Activated naive CD8-positive, alpha-beta T cell treated with anti-CD3 and anti-CD28 coated beads for 36 hours (primary cell): ENCODE measurements at regions not wholly inside any gene's neighbourhood (a gene's known extent, or its start where the extent isn't known, plus 50 kb on each side); places are given as distances from the start of the nearest gene placed in this dataset.
"Not testable (repeated sequence)": the region's sequence is repeated elsewhere in the genome, so short reads cannot be mapped to it uniquely, and the experiment has no call there.

ENCODE experiments used
- DNase-seq: peaks from one replicate; pipeline ENCODE4 v3.0.0; 2021
- H3K27ac Mint-ChIP-seq: one replicate; pipeline ENCODE4 v1.8.0; 2022; ENCODE audit warnings: mild to moderate bottlenecking, moderate library complexity, mixed read lengths
- H3K27me3 Mint-ChIP-seq: one replicate; pipeline ENCODE4 v1.8.0; 2022; ENCODE audit warnings: mild to moderate bottlenecking, mixed read lengths
- H3K36me3 Mint-ChIP-seq: one replicate; pipeline ENCODE4 v1.8.0; 2021; ENCODE audit warnings: mild to moderate bottlenecking, mixed read lengths
- H3K4me1 Mint-ChIP-seq: one replicate; pipeline ENCODE4 v1.8.0; 2021; ENCODE audit warnings: mixed read lengths
- H3K4me3 Mint-ChIP-seq: one replicate; pipeline ENCODE4 v1.8.0; 2022; ENCODE audit warnings: mild to moderate bottlenecking, moderate library complexity, mixed read lengths
- H3K9me3 Mint-ChIP-seq: one replicate; pipeline ENCODE4 v1.8.0; 2022; ENCODE audit warnings: mixed read lengths

DNA sequence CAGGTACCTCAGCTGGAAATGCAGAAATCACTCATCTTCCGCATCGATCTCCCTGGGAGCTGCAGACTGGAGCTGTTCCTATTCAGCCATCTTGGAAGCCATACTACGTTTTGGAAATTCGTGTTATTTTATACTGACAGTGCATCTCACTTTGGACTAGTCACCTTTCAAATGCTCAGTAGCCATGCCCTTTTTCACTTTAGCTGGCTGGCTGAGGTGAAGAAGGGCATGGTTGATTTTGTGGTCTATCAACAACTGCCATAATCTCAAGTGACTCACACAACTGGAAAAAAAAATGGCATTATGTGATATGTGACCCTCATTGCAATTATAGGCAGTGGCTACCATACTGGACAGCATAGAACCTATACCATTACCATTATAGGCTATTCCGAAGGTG lies 100.5 kb downstream of the CCDC71L start:
- Mint-ChIP-seq H3K27me3 (peaks cover 14% of the 10 kb centered on the region), H3K4me1 (no peaks in the 10 kb centered on the region), H3K36me3 (no peaks in the 10 kb centered on the region), H3K4me3 (no peak overlapping the region), H3K27ac (no peak overlapping the region), H3K9me3 (peaks cover 4% of the 10 kb centered on the region)
- DNase-seq, result no peak

DNA sequence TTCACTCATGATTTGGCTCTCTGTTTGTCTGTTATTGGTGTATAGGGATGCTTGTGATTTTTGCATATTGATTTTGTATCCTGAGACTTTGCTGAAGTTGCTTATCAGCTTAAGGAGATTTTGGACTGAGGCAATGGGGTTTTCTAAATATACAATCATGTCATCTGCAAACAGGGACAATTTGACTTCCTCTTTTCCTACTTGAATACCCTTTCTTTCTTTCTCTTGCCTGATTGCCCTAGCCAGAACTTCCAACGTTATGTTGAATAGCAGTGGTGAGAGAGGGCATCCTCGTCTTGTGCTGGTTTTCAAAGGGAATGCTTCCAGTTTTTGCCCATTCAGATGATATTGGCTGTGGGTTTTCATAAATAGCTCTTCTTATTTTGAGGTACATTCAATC lies 104.7 kb downstream of the CCDC71L start:
- not testable (repeated sequence) for H3K4me1 Mint-ChIP-seq, H3K4me3 Mint-ChIP-seq, DNase-seq, H3K9me3 Mint-ChIP-seq, H3K36me3 Mint-ChIP-seq, H3K27me3 Mint-ChIP-seq, H3K27ac Mint-ChIP-seq

DNA sequence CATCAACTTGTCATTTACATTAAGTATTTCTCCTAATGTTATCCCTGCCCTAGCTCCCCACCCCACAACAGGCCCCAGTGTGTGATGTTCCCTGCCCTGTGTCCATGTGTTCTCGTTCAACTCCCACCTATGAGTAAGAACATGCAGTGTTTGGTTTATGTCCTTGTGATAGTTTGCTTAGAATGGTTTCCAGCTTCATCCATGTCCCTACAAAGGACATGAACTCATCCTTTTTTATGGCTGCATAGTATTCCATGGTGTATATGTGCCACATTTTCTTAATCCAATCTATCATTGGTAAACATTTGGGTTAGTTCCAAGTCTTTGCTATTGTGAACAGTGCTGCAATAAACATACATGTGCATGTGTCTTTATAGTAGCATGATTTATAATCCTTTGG lies 106.3 kb downstream of the CCDC71L start:
- not testable (repeated sequence) for DNase-seq, H3K27me3 Mint-ChIP-seq, H3K9me3 Mint-ChIP-seq, H3K4me1 Mint-ChIP-seq, H3K27ac Mint-ChIP-seq, H3K4me3 Mint-ChIP-seq, H3K36me3 Mint-ChIP-seq

DNA sequence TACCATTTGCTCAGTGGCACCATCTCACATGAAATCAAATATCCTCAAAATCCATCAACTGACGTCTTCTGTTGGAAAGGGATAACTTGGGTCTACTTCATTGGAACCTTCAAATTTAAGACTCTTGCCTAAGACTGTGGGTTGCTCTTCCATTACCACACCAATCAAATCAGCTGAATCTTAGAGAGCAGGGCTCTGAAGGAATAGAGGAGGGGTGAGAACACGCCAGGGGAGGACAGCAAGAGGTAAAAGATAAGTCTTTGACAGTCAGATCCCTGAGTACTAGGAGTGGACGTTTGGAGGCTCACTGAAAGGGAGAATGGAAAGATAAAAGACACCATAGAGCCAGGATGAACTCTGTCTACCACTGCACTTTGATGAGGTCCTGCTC lies 107.5 kb downstream of the CCDC71L start:
- H3K9me3 Mint-ChIP-seq, result peaks cover 4% of the 10 kb centered on the region
- H3K27me3 Mint-ChIP-seq, result peaks cover 6% of the 10 kb centered on the region
- H3K4me1 Mint-ChIP-seq, result no peaks in the 10 kb centered on the region
- no peak overlapping the region for H3K4me3 Mint-ChIP-seq
- no peak overlapping the region for H3K27ac Mint-ChIP-seq
- DNase-seq, result no peak
- H3K36me3 Mint-ChIP-seq, result peaks cover 2% of the 10 kb centered on the region

DNA sequence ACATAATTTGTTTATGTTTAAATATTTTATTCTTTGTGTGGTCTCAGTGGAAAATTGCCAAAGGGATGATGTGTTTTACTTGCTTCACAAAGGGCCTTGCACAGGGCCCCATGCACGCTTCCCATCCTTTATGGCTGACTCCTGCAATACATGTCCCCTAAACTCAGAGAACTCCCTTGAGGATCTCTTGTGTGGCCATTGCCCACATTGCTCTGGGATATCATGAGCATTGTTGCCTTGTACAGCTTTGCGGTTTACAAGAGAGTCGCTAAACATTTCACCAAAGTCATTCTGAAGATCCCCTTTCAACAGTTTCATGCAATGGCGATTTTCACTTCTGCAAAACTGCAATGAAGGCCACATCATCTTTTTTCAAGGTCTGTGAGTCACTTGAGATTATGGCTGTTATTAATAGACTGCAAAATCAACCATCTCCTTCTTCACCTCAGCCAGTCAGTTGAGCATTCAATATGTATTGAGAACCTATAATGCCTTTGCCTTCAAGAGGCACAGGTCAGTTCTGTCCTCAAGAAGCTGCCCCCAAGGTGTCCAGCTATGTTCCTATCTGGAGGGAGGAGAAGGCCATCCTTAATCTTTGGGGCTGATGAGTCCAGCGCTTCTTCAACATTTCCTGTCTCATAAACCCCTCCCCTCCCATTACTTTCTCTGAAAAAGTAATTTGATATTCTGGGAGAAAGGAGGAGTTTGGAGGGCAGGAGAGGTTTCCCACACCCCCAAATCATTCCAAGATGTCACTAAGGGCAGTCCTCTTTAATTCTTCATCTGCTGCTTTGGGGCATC lies 108.1 kb downstream of the CCDC71L start:
- no peak overlapping the region for H3K4me3 Mint-ChIP-seq
- H3K27me3 Mint-ChIP-seq, result peaks cover 3% of the 10 kb centered on the region
- H3K36me3 Mint-ChIP-seq, result peaks cover 2% of the 10 kb centered on the region
- peaks cover 4% of the 10 kb centered on the region for H3K9me3 Mint-ChIP-seq
- no peak overlapping the region for H3K27ac Mint-ChIP-seq
- H3K4me1 Mint-ChIP-seq, result no peaks in the 10 kb centered on the region
- DNase-seq, result no peak

DNA sequence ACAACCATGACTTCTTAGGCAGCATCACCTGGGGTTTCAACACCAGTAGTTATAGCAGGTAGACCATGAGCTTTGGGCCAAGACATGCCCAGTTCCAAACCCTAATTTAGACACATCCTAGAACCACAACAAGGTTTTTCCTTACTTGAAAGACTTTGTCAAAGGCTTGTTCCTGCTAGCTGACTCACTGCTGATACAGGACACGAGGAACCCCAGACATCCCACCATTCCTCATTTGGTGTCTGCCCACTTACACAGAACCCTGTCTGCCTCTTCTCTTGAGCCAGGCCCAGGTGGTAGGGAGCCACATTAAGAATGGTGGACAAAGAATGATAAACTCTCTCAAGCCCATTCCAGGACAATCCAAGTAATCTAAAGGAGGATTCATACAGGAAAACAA lies 109.0 kb downstream of the CCDC71L start:
- Mint-ChIP-seq H3K4me3 (no peak overlapping the region), H3K27ac (no peak overlapping the region), H3K4me1 (no peaks in the 10 kb centered on the region), H3K27me3 (peaks cover 3% of the 10 kb centered on the region), H3K9me3 (peaks cover 4% of the 10 kb centered on the region), H3K36me3 (peaks cover 2% of the 10 kb centered on the region)
- DNase-seq, result no peak

DNA sequence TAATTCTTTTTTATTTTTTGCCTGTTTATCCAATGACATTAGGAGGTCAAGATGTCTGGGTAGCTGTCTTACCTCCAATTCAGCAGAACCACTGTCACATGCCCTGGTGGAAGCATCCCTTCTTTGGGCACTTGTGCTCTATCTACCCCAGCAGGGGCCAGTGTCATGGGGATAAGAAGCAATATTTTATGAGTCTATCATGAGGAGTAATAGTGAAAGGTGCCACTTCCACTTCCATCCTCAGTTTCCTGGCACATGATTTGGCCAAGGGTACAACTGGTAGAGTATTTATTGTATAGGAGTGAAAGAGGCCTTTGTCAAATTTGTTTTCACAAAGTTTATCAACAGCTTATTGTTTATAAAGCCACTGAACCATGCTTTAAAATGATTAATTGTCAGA lies 112.5 kb downstream of the CCDC71L start:
- Mint-ChIP-seq H3K4me3 (no peak overlapping the region), H3K9me3 (no peaks in the 10 kb centered on the region), H3K27me3 (no peaks in the 10 kb centered on the region), H3K4me1 (no peaks in the 10 kb centered on the region), H3K27ac (no peak overlapping the region), H3K36me3 (no peaks in the 10 kb centered on the region)
- no peak for DNase-seq

DNA sequence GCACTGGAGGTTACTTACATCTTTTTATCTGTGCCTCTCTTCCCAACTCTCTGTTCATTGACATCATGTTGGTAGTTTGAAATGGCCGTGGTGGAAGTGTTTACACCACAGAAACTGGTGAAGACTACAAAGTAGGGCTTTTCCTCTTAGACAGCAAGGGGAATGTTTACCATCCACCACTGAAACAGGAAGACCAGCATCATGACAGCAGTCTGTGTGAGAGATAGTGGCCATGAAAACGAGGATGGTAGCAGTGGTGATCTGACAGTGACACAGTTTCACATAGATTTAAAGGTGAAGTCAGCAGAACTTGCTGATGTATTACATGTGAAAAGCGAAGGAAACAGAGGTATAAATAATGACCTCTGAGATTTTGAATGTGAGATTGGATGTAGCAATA lies 115.7 kb downstream of the CCDC71L start:
- H3K9me3 Mint-ChIP-seq, result no peaks in the 10 kb centered on the region
- no peaks in the 10 kb centered on the region for H3K36me3 Mint-ChIP-seq
- no peak overlapping the region for H3K4me3 Mint-ChIP-seq
- no peak overlapping the region for H3K27ac Mint-ChIP-seq
- peaks cover 4% of the 10 kb centered on the region for H3K4me1 Mint-ChIP-seq
- H3K27me3 Mint-ChIP-seq, result no peaks in the 10 kb centered on the region
- DNase-seq, result no peak

DNA sequence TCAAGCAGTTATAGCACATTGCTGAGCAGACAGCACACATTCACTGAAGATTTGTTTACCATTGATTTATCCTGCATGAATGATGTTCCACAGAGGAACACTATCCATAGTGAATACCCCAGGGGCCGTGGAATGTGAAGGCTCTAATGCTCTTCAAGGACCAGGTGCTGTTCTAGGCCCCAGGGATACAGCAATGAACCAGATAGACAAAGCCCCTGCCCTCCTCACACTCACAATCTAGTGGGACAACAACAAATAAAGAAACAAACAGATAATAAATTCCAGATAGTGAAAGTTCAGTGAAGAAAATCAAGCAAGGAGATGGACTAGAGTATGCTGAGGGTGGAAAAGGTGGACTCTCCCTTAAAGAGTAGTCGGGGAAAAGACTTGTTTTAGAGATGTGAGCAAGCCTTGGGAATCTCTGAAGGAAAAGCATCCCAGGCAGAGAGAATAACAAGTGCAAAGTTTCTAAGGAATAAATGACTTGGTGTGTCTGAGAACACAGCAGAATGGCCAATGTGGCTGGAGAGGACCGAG lies 117.7 kb downstream of the CCDC71L start:
- peaks cover 4% of the 10 kb centered on the region for H3K4me1 Mint-ChIP-seq
- H3K4me3 Mint-ChIP-seq, result no peak overlapping the region
- H3K27me3 Mint-ChIP-seq, result no peaks in the 10 kb centered on the region
- no peak overlapping the region for H3K27ac Mint-ChIP-seq
- H3K36me3 Mint-ChIP-seq, result no peaks in the 10 kb centered on the region
- H3K9me3 Mint-ChIP-seq, result no peaks in the 10 kb centered on the region
- no peak for DNase-seq

DNA sequence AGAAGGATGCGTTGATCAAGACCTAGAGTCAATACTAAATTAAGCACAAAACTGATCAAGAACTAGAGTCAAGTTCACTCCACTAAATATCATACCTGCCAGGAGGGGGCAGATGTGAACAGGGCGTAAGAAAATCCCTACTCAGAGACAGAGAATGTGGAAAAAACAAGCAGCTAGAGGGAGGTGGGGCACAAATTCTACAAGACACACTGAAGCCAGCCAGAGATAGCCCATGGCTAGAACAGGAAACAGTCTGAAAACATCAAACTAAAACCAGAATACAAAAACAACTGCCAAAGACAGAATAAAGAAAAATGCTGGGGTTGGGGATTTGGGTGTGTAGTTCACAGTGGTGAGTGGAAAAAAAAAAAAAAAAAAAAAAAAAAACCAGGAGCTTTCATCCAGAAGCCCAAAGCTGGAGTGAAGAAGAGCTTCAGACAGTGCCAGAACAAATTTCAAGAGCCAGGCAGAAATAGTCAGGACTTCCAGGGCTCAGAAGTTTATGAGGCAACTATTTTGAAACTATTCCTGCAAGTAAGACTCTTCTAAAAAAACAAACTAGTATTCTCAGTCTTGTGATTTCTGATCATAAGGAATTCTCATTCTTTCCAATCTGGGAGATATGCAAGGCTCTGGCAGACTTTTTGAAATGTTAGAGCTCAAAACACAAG lies 118.3 kb downstream of the CCDC71L start:
- Mint-ChIP-seq H3K4me1 (peaks cover 4% of the 10 kb centered on the region), H3K4me3 (no peak overlapping the region), H3K27ac (no peak overlapping the region), H3K27me3 (no peaks in the 10 kb centered on the region), H3K36me3 (no peaks in the 10 kb centered on the region), H3K9me3 (no peaks in the 10 kb centered on the region)
- peak; percentile 26 for DNase-seq

DNA sequence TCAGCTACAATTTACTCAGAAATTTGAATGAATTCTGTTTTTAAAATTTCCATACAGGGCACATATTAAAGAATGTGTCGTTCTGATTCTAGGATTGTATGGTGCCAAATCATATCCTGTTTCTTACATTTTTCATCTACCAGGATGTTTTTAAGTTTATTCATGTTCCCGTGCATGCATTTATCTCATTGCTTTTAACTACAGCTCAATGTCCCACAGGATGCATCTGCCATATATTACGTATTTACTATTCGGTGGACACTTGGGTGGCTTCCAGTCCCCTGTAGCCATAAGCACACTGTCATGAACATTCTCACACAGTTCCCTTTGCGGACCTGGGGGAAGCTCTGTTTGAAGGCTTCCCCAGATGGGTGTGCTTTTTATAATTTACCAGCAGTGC lies 122.3 kb downstream of the CCDC71L start:
- H3K36me3 Mint-ChIP-seq, result no peaks in the 10 kb centered on the region
- peaks cover 8% of the 10 kb centered on the region for H3K4me1 Mint-ChIP-seq

DNA sequence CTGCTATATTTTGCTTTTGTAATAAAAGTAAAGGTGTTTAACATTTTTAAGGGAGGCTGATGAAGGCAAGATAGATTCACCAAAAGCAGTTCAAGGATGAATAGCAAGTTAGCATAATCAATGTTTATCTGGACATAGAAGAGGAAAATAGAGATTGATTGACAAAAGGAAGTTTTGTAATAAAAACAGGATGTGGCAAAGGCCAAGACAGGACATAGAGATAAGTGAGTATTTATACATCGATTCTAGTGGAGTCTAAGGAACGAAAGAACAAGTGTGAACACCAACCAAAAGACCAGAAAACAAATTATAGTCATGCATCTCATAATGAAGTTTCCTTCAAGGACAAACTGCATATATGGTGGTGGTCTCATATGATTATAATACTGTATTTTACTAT lies 123.8 kb downstream of the CCDC71L start:
- no peak overlapping the region for H3K4me3 Mint-ChIP-seq
- H3K9me3 Mint-ChIP-seq, result peaks cover 2% of the 10 kb centered on the region
- H3K36me3 Mint-ChIP-seq, result no peaks in the 10 kb centered on the region
- H3K27ac Mint-ChIP-seq, result peak overlapping the region; percentile 40
- DNase-seq, result no peak
- peaks cover 4% of the 10 kb centered on the region for H3K4me1 Mint-ChIP-seq
- no peaks in the 10 kb centered on the region for H3K27me3 Mint-ChIP-seq

More for the DNA sequence above, 122.3 kb downstream of the CCDC71L start:
- no peak for DNase-seq
- H3K27me3 Mint-ChIP-seq, result no peaks in the 10 kb centered on the region
- no peak overlapping the region for H3K4me3 Mint-ChIP-seq
- peaks cover 2% of the 10 kb centered on the region for H3K9me3 Mint-ChIP-seq
- H3K27ac Mint-ChIP-seq, result no peak overlapping the region

DNA sequence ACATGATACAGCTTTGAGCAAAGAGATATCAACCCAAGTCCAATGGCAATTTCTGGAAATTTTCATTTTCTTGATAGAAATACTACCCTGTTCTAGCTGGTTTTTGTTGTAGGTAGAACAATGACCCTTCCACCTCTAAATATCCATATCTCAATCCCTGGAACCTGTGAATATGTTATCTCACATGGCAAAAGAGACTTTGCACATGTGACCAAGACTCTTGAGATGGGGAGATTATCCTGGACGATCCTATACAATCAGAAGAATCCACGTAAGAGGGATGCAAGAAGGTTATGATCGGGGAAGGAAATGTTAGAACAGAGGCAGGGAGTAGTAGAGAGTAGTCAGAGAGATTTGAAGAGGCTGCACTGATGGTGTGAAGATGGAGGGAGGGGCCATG lies 124.9 kb downstream of the CCDC71L start:
- no peak overlapping the region for H3K27ac Mint-ChIP-seq

DNA sequence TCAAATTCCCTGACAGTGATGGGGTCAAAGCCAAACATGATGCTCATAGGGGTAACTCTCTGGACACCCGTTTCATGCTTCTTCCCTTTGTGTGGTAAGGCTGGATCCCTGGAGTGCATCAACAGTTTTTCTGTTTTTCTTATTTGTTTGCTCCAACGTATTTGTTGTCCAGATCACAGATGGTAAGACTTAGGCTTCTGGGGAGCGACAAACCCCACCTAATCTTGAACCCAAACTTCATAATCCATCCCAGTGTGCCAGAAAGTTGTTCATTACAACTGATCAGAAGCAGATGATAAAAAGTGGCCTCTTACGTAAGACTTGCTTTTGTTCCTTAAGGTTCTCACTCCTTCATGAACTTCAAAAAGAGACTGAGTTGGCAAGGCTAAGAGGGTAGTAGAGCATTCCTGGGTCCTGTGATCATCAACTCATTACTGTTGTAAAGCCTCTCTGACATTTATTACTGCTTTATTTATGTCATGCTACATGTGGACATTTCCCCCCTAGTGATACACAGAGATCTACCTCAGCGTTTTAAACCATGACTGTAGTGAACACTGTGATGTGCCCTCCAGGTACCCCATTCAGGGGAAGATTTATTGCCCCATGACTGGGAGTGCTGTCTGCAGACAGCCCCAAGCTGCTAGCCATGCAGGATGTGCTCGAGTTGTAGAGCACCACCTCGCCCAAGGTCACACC lies 125.6 kb downstream of the CCDC71L start:
- Mint-ChIP-seq H3K4me1 (peaks cover 4% of the 10 kb centered on the region), H3K4me3 (no peak overlapping the region), H3K36me3 (no peaks in the 10 kb centered on the region), H3K9me3 (peaks cover 2% of the 10 kb centered on the region), H3K27ac (no peak overlapping the region), H3K27me3 (no peaks in the 10 kb centered on the region)
- no peak for DNase-seq

More for the DNA sequence above, 124.9 kb downstream of the CCDC71L start:
- no peak overlapping the region for H3K4me3 Mint-ChIP-seq
- H3K4me1 Mint-ChIP-seq, result peaks cover 4% of the 10 kb centered on the region
- no peaks in the 10 kb centered on the region for H3K36me3 Mint-ChIP-seq
- DNase-seq, result no peak
- peaks cover 2% of the 10 kb centered on the region for H3K9me3 Mint-ChIP-seq
- no peaks in the 10 kb centered on the region for H3K27me3 Mint-ChIP-seq

DNA sequence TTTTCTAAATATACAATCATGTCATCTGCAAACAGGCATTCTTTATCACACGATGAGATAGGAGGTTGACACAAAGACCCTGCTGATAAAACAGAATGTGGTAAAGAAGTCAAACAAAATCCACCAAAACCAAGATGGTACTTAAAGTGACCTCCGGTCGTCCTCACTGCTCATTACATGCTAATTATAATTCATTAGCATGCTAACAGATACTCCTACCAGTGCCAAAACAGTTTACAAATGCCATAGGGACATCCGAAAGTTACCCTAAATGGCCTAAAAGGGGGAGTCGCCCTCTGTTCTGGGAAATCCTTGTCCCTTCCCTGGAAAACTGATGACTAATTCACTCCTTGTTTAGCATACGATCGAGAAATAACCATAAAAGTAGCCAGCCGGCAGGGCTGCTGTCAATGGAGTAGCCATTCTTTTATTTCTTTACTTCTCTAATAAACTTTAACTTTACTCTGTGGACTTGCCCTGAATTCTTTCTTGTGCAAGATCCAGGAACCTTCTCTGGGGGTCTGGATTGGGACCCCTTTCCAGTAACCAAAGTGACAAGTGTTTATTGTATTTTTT lies 126.6 kb downstream of the CCDC71L start:
- no peak for DNase-seq
- no peak overlapping the region for H3K4me3 Mint-ChIP-seq
- peaks cover 2% of the 10 kb centered on the region for H3K9me3 Mint-ChIP-seq
- no peaks in the 10 kb centered on the region for H3K27me3 Mint-ChIP-seq
- H3K27ac Mint-ChIP-seq, result no peak overlapping the region
- H3K36me3 Mint-ChIP-seq, result no peaks in the 10 kb centered on the region
- H3K4me1 Mint-ChIP-seq, result peaks cover 4% of the 10 kb centered on the region
